Breast epithelium (tissue), 3 donors: ENCODE measurements at regions not wholly inside any gene's neighbourhood (a gene's known extent, or its start where the extent isn't known, plus 50 kb on each side); places are given as distances from the start of the nearest gene placed in this dataset.

ENCODE experiments used
- POLR2A ChIP-seq: fragments of 450-650 bp; IDR thresholded peaks from one replicate; pipeline ENCODE4 v1.6.1; 2016; ENCODE audit warnings: antibody characterized with exemption, mild to moderate bottlenecking, moderate library complexity
- TF ChIP-seq, protein P1 (sequence below), 3 donors: fragments of 450-650 bp; IDR thresholded peaks; one replicate each; pipeline ENCODE4 v1.5.1; 2016 to 2017; ENCODE audit warnings: antibody characterized with exemption in 3 of 3, mild to moderate bottlenecking in 3 of 3, moderate library complexity in 3 of 3

DNA sequence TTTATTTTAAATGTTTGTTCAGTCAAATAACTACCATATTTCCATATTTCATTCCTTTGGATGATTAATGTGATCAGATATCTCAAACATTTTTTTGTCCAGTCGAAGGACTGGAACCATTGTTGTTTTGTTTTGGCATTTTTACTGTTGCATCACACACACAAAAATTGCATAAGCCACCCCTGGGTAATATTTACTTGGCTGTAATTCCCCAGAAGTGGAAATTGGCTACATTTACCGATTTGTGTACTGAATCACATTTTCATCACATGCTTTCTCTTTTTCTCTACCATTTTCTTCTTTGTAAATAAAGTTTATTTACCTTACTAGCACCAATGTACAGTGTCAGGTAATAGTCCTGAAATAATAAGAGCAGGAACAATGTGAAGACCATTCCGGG is 1729.7 kb upstream of the WWC1 start:
- TF ChIP-seq, protein P1, sequence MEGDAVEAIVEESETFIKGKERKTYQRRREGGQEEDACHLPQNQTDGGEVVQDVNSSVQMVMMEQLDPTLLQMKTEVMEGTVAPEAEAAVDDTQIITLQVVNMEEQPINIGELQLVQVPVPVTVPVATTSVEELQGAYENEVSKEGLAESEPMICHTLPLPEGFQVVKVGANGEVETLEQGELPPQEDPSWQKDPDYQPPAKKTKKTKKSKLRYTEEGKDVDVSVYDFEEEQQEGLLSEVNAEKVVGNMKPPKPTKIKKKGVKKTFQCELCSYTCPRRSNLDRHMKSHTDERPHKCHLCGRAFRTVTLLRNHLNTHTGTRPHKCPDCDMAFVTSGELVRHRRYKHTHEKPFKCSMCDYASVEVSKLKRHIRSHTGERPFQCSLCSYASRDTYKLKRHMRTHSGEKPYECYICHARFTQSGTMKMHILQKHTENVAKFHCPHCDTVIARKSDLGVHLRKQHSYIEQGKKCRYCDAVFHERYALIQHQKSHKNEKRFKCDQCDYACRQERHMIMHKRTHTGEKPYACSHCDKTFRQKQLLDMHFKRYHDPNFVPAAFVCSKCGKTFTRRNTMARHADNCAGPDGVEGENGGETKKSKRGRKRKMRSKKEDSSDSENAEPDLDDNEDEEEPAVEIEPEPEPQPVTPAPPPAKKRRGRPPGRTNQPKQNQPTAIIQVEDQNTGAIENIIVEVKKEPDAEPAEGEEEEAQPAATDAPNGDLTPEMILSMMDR (IDR thresholded peaks at IDR 0.05) = no peak
- TF ChIP-seq POLR2A = no peak
